IPS-NIHi7 (cell line): ENCODE measurements at regions not wholly inside any gene's neighbourhood (a gene's known extent, or its start where the extent isn't known, plus 50 kb on each side); places are given as distances from the start of the nearest gene placed in this dataset.

ENCODE experiments used
- DNase-seq: peaks from one replicate; pipeline ENCODE4 v3.0.0; 2012; ENCODE audit warnings: mixed read lengths; ENCODE audit errors: extremely low spot score

DNA sequence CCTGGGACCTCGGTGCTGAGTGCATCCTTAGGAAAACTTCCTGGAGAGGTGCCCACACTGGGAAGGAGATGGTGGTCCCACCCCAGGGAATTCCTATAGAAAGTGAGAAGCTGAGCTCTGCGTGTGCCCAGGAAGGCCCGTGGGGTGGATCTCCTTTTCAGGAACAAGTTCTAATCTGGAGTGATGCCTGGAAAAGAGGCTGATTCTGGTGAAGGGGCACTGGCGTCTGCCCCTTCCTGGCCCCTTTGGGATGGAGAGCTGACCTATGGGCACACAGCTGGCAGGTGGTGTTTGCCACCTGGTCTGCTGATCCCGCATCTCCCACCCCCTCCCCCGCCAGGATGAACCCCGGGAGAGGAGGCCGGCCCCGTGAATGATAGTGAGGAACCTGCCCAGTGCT, 142.0 kb upstream of the RTL1 start:
- DNase-seq: no peak

DNA sequence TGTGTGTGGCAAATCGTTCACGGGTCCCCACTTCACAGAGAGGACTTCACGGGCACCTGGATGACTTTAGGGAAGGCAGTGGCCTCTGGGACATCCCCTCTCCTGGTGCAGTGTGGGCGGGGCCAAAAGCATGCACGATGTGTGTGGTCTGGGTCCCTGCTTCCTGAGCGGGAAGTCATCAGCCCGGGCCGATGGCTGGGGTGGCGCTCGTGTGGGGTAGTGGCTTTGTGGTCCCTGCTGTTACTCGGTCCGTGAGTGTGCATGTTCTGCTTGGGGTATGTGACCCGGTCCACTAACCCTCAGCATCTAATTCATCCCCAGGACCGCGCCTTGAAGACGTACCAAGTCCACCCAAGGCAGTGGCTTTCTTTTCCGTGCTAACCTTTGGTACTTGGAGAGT, 142.5 kb upstream of the RTL1 start:
- DNase-seq: no peak

DNA sequence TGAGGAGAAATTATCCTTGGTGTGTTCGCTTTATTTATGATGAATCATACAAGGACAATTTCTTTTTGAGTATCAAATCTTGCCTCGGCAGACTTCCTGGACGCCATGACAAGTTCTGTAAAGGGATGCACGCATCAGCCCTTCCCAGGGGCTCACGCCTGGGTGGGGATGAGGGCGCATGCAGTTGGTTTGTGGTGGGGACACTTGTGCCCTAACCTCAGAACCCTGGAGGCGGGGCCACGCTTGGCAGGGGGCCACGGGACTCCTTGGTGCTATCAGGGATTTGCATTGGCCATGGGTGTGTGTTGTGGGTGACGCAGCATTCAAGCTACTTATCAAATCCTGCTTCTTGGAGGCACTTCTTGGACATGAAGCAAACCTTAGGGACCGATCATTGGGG, 143.8 kb upstream of the RTL1 start:
- DNase-seq: no peak

DNA sequence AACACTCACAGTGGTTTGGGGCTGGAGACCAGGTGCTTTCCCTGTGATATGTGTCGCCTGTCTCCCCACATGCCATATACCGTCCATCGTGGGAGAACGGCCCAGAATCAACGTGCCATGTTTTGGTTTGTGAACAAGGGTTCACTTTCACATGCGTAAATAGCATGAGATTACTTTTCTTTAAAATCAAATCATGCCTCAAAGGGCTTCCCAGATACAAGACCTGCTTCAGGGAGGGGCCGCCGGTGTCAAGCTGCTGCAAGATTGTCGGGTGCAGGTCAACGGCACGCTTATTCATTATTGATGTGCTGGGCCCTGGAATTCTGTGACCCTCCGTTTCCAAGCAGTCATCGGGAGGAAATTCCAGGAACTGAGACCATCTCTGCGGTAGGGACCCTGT, 145.2 kb upstream of the RTL1 start:
- DNase-seq: no peak

DNA sequence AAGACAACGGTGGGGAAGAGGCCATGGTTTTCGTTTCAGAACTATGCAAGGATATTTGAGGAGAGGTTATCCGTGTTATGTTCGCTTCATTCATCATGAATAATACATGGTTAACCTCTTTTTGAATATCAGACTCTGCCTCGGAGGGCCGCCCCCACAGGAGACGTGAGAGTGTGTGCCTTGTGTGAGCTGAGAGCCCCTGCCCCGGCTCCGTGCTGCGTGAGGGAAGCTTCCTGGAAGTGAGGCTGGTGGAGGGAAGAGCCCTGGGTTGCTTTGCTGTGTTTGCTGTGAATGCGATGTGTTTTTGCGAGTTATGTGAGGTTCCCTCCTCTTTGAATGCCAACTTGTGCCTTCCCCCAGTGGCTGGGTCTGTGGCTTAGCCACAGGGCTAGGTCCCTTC, 146.0 kb upstream of the RTL1 start:
- no peak for DNase-seq

DNA sequence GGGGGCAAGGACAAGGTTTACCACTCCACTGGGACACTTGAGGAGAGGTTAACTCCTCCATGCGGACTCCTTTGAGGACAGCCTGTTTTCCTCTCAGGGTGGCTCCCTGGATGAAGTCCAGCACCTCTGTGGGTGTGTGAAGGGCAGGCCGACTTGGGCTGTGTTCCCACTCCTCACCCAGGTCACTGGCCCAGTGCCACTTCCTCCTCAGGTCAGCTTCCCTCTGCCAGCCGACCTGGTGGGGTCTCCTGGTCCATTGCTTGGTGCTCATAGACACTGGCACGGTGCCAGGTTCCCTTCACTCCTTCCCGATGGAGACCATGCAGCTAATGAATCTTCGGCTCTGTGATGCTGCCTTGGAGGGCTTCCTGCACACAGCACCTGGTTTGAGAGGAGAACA, 146.4 kb upstream of the RTL1 start:
- DNase-seq: no peak

DNA sequence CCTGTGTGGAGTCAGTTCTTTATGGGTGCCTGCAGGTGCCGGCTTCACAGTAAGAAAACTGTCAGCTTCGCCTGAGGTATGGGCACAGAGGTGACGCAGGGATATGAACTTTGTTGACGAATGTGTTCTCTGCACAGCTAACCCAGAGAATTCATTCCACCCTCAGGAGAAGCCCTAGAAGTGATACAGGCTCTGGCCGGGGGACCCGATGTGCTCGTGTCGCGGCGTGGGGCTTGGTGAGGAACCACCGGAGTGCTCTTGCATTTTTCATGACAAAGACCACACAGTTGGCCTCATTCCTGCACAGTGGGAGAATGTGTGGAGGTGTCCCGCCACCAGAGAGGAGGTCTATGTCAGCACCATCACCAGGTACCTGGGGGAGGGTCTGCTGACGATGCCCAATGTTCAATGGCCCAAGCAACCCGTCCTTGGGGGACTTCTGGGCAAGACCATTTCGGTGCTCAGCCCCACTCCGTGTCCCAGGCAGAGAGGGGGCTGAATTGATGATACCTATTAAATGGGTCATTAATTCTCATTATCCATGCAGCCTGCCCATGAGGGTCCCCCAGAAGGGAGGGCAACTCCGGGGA, 147.5 kb upstream of the RTL1 start:
- no peak for DNase-seq

DNA sequence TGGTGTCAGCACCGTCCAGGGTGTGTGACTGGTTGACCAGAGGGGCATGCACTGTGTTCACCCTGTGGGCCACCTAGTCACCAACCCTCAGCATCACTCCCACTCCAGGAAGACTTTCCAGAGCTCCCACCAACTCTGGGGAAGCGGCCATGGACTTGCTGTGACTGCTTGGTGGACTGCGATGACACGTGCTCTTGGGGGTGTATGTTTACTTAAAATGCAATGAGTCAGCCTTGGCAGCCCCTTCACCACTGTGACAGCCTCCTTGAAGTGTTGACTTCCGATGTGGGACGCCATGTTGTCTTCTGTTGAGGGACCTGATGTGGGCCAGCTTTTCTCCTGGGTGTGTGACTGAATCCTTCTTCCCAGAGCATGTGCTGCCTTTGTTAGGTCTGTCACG, 151.1 kb upstream of the RTL1 start:
- DNase-seq: no peak

DNA sequence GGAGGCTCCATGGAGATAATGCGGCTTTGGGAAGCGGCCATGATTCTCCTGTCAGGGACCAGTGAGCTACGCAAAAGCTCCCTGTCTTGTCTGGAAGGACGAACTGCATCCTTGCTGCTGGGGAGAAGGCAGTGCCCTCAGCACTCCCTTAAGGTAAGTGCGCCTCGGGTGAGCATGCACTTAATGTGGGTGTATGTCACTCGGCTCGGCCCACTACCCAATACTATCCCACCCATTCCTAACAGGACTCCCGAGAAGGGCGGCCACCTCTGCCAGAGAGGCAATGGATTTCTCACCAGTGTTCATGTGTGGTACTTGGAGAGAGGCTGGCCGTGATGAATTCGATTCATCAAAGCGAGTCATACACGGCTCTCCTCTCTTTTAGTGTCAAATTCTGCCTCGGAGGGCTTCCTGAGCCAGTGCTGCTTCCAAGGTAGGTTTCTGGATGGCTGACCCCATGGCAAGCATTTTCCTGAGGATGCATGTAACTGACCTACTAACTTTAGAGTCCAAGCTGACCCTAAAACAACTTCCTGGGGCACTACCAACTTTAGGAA, 151.7 kb upstream of the RTL1 start:
- DNase-seq: no peak

DNA sequence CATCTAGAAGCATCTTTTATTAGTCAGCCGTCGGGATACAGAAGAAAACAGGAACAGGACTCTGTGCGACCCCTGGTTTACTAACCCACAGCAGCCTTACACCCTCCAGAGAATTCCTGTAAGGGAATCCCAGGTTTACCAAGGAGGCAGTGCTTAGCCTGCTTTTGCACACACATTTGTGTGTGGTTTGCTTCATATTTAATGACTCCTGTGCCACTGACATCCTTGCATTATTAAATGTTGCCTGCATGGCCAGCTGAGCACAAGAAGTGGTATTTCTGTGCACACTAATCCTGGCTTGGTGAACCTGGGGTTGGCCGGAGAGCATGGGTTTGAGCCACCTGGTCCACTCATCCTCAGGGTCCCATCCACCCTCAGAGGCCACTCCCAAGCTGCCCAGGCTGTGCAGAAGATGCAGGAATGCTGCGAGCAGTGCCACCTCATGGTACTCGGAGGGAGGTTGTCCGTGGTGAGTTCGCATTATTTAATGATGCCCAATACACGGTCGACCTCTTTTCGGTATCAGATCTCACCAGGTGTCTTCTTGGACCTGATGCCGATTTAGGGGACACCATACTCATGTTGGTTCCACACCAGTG, 152.4 kb upstream of the RTL1 start:
- no peak for DNase-seq

DNA sequence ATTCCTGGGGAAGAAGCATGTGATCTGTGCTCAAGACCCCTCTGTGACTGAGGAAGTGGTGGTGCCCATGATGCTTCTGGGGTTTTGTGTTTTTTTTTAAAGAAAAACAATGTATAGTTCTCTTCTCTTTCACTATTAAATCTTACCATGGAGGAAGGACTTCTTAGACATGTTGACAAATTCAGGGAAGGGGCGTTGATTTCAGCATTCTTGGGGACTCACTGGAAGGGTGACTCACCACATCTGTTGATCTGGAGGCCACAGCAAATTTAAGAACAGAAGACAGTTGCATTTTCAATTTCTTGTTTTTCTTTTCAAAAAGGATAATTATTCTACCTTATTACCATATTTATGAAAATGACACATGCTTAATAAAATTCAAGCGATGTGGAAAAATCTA, 152.9 kb upstream of the RTL1 start:
- no peak for DNase-seq

DNA sequence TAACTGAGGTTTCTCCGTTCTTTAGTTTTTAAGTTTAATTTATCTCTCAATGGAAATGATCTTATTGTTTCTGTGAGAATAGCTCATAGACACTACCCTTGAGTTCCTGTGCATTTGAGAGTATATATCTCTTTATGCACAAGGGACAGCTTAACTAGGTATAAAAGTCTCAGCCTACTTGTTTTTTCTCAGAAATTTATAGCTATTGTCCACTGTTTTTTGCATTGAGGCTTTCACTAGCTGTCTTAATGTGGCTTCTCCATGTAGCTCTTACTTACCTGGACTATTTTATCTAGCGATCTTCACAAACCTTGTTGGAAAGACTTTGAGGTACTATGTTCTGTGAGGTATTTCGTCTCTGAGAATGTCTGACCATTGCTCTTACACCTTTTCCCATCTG, 153.9 kb upstream of the RTL1 start:
- no peak for DNase-seq

DNA sequence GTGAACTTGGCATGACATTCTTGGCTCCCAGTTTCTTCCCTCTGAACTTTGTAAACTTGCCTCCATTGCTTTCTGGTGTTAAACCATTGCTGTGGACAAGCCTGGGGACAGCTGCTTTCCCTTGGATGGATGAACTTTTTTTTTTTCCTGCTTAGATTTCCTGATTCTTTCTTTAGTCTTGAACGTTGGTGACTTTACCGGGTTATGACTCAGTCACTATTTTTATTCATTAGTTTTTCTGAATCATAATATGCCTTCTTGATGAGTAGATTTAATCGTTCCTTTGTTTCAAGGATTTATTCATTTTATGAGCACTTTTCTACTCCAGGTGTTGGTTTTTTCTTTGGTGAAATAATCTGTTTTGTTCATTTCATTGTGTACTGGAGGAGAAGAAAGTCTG, 155.0 kb upstream of the RTL1 start:
- no peak for DNase-seq

DNA sequence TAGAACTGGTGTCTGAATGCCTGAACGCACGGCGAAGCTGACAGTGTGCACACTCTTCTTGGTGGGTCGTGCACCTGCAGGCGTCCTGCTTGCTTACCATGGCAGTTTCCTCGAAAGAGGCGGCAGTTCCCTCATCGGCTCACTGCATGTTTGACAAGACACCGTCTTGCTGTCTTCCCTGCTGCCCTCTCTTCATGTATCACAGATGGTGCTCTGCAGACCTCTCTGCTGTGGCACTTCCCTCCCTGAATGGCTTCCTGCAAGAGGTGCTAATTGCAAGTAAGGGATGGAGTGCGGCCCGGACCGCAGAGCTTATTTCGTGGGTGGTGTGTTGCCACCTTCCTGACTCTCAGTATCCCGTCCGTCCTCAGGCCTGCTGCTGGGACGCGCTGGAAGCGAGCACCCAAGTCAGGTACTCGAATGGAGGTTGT, 156.7 kb upstream of the RTL1 start:
- DNase-seq: no peak

DNA sequence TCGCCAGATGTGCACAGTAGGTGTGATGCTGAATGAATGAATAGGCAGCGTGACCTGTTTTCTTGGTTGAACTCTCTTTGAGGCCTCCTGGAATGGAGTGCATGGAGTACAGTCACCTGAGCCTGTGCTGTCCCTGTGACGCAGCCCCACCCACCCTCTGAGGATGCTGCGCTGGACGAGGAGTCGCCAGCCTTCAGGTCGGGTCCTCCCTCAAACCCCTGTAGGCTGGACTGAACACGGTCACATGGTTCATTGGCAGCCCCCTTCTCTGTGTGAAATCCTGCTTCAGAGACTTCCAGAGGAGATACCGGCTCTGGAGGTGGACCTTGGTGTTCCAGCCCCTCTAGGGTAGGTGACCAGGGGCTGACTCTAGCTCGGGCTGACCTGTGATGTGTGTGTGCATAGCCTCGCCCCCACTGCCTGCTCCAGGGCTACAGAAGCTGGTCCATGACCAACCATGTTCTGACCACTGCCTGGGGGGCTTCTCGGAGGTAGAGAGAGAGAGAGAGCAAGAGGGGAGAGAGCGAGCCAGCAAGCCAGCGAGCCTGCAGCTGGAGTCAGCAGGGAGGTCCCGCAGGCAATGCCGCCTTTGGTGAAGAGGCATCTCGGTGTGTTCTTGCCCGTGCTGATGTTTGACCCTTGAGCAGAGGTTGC, 158.0 kb upstream of the RTL1 start:
- no peak for DNase-seq

DNA sequence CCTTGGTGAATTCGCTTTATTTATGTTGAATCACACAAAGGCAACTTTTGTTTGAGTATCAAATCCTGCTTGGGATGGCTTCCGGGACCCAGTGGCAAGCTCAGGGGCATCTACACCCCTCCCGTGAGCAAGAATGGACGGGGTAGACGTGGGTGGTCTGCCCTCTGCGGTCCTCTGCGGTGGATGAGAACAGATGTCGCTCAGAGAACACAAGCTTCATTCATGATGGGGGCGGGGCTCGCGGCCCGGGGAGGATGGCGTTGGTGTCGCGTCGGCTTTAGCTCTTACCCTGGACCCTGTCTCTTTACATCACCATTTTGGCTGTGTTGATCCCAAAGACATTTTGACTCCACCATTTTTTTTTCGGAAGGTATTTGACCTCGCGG, 158.5 kb upstream of the RTL1 start:
- DNase-seq: no peak

DNA sequence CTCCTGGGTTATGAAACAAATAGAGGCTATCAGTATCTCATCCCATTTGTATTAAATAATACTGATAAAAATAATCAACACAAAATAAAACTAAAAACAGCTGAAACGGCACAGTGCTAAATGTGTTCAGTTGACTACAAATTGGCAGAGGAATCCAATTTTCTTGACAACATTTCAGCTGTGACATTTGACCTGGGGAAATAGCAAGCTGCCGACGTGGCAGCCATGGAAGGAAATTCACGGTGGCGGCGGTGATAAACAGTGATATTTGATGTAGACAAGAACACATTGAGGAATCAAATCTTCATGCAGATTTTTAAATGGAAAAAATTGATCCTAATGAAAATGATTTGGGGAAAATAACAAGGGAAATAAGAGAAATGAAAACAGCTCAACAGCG, 159.1 kb upstream of the RTL1 start:
- no peak for DNase-seq

DNA sequence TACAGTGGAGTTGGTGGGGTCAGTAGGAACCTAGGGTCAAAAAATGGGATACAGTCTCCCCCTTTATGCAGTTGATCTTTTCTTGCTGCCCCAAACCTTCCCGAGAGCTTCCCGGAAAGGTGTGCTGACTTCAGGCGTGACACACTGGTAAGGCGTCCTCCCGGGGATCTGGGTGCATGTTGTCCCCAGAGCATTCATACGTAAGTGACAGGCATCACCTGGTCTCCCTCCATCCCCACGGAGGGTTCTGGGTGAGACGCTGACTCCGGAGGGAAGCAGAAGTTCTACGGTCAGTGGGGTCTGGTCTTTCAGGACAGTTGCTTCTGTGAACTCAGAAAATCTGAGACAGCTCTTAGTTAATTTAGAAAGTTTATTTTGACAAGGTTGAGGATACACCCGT, 159.6 kb upstream of the RTL1 start:
- no peak for DNase-seq

DNA sequence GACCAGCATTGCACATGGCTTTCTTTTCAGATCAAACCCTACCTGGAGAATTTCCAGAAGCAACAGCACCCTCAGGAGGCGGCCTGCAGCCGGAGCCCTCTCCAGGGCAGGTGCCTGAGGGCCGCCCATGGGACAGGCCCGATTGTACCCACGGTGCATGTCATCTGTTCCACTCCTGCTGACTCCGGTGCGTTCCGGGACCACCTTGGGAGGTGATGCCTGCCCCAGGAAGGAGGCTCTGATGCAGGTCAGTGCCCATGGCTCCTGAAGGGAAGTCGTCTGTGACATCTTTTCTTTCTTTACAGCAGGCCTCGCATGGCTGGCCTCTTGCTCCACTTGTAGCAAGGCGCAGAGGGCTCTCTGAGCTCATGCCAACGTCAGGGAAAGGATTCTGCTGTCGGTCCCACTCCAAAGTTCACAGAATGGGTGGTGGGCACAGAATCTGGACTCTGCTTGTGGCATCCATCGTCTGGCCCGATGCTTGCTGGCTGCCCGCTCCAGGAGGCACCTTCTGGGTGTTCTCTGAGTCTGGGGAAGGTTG, 160.7 kb upstream of the RTL1 start:
- no peak for DNase-seq

DNA sequence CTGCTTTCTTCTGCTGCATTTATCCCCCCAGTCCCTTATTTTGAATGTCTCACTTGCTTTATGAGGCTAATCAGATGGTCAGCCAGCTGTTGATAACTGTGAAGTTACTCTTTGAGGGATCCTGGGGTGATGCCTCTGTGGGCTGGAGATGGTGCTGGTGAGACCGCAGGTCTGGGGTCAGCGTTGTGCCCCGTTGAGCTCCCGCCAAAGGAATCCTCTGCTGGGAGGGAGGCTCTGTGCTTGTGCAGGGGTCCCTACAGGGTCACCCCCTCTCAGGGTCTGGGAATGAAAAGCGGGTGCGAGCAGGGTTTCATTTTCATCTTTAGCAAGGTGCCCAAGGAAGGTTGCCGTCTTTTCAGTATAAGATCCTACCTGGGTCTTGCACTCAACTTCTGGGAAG, 161.2 kb upstream of the RTL1 start:
- DNase-seq: no peak

DNA sequence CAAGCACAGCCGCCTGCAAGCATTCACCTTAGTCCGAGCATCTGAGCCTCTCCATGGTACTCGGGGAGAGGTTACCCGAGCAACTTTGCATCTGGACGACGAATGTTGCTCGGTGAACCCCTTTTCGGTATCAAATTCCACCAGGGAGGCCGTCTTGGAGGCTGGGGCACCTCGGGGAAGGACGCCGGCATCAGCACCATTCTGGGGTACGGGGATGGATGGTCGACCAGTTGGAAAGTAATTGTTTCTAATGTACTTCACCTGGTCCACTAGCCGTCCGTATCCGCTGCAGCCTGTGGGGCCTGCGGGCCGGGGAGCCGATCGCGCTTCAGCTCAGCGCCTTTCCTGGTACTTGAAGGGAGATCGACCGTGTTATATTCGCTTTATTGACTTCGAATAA, 161.7 kb upstream of the RTL1 start:
- no peak for DNase-seq

DNA sequence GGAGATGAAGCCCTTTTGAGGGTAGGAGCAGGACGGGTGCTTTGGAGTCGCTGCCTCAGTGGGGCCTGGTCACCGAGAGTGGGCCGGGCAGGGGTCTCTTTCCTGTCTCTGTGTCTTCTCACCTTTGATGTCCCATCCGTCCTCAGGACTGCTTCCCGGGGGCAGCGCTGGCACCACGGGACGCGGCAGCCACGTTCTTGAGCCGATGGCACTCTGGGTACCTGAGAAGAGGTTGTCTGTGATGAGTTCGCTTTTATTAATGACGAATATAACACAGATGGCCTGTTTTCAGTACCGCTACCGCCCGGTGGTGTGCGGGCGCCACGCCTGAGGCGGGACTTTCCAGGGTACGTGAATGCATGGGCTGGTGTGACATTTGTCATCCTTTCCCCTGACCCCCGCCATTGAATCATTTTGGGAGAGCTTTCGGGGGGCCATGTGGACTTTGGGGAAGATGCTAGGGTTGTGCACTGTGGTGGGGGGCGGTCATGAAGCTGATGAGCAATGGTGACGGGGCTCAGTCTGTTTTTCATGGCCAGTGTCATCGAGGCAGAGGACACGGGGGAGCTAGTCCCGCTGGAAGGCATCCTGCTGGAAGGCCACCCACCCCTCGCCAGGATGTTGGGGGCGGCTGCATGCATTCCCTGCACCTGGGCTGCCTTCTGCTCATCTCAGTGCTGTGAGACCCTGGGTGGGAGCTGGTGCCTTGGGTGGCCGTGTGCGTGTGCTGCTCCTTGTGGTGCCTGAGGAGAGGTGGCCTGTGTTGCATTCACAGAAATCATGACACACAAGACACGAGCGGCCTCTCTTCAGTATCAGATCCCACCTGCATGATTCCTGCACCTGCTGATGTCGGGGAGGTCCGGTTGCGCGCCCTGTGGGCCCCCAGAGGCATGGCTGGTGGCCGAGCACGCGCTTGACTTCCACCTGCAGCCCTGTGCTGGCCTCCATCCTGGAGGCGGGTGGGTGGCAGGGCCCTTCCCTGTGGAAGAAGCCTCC, 162.5 kb upstream of the RTL1 start:
- DNase-seq: no peak
